ENCODE measurements at regions not wholly inside any gene's neighbourhood (a gene's known extent, or its start where the extent isn't known, plus 50 kb on each side); places are given as distances from the start of the nearest gene placed in this dataset.

DNA sequence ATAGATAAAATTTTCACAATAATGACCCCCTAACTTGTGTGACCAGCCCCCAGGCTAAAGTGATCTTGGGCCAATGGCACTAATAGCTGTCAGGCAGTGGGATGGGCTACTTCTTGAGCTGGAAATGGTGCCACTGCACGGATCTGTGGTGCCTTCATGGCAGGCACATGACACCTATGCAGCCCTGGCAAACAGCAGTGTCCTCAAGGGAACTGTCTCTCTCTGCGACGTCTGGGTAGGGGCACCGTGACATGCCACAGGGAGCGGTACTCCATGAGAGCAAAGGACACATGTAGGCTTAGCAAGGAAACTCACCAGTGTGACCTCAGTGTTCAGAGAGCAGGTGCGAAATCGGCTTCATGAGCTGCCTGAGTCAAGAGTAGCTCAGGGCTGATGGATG, 161.7 kb upstream of the TWIST2 start:
- Histone ChIP-seq H3K9ac (ENCODE audit: insufficient read length, low read depth) (no peak overlapping the region), H3K36me3 (ENCODE audit: insufficient read depth, insufficient read length, low read length) (no peaks in the 10 kb centered on the region), H3K9me3 (ENCODE audit: insufficient read depth, low read length) (no peaks in the 10 kb centered on the region), H3K4me1 (ENCODE audit: insufficient read depth, insufficient read length) (no peaks in the 10 kb centered on the region), H3K27me3 (ENCODE audit: insufficient read depth, insufficient read length) (no peaks in the 10 kb centered on the region), H3K4me3 (ENCODE audit: insufficient read length, low read depth) (no peak overlapping the region)
- DNase-seq (ENCODE audit: low read depth, low spot score) = no peak
- TF ChIP-seq YY1 (IDR thresholded peaks at IDR 0.05; ENCODE audit: insufficient read depth, insufficient read length) = no peak
- TF ChIP-seq SUZ12 (IDR thresholded peaks at IDR 0.05; ENCODE audit: extremely low read depth, insufficient read depth, insufficient read length) = no peak
- TF ChIP-seq ZNF274 (IDR thresholded peaks at IDR 0.05; ENCODE audit: low read depth, low read length) = no peak

DNA sequence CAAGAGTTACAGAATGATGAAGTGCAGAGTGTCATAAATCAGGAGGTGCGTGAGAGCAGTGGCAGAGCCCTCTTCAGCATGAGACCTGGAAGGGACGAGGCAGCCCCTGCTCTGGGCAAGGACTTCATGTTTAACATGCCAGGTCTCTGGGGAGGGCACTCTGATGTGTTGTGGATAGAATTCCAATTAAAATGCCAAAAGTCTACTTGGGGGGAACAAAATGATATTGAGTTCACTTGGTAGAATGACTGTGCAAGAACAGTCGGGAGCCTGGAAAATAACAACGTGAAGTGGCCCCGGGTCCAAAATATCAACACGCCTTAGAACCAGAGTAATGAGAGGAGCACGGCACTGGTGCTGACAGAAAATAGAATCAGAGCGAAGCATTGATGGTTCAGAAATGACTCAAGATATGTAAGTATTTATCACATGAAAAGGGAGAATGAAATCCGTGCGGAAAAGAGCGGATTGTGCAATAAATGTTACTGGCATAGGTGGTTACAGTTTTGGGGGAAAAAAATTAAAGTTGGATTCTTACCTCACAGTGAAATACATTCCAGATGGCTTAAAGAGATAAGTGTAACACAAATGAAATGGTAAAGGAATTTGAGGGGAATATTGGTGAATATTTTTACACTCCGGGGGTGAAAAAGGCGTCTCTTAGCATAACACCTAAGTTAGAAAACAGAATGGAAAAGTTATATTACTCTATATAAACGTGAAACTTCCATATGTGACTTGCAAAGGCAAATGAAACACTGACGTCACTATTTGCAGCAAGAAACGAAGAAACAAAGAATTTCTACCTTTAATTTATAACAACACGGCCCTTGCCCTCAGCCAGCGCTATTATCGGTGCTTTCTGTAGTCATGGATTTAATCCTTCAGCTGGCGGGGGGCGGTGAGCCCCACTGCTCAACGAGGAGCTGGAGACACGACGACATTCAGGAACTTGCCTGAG, 159.4 kb upstream of the TWIST2 start:
- Histone ChIP-seq H3K36me3 (ENCODE audit: insufficient read depth, insufficient read length, low read length) (no peaks in the 10 kb centered on the region), H3K27me3 (ENCODE audit: insufficient read depth, insufficient read length) (no peaks in the 10 kb centered on the region), H3K4me3 (ENCODE audit: insufficient read length, low read depth) (no peak overlapping the region), H3K4me1 (ENCODE audit: insufficient read depth, insufficient read length) (no peaks in the 10 kb centered on the region), H3K9ac (ENCODE audit: insufficient read length, low read depth) (no peak overlapping the region), H3K9me3 (ENCODE audit: insufficient read depth, low read length) (no peaks in the 10 kb centered on the region)
- DNase-seq (ENCODE audit: low read depth, low spot score) = no peak
- no peak for TF ChIP-seq SUZ12 (IDR thresholded peaks at IDR 0.05; ENCODE audit: extremely low read depth, insufficient read depth, insufficient read length)
- no peak for TF ChIP-seq YY1 (IDR thresholded peaks at IDR 0.05; ENCODE audit: insufficient read depth, insufficient read length)
- TF ChIP-seq ZNF274 (IDR thresholded peaks at IDR 0.05; ENCODE audit: low read depth, low read length) = no peak

DNA sequence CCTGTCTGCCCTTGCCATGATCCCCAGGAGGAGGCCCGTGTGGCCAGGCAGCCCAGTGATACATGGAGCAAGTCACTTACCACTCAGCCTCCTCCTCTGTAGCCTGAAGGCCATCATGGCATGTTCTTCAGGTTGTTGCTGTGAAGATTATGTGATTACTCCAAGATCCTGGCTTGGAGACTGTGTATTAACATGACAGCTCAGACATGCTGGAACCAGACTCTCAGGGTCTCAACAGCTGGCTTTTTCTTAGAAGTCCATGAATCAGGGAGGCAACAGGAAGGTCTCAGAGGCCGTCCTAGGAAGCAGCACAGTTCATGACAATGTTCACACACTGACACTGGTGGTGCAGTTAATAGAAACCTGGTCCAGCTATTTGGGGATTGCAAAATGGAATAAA, 158.6 kb upstream of the TWIST2 start:
- Histone ChIP-seq H3K27me3 (ENCODE audit: insufficient read depth, insufficient read length) (no peaks in the 10 kb centered on the region), H3K9me3 (ENCODE audit: insufficient read depth, low read length) (no peaks in the 10 kb centered on the region), H3K36me3 (ENCODE audit: insufficient read depth, insufficient read length, low read length) (no peaks in the 10 kb centered on the region), H3K9ac (ENCODE audit: insufficient read length, low read depth) (no peak overlapping the region), H3K4me1 (ENCODE audit: insufficient read depth, insufficient read length) (no peaks in the 10 kb centered on the region), H3K4me3 (ENCODE audit: insufficient read length, low read depth) (no peak overlapping the region)
- no peak for TF ChIP-seq ZNF274 (IDR thresholded peaks at IDR 0.05; ENCODE audit: low read depth, low read length)
- TF ChIP-seq YY1 (IDR thresholded peaks at IDR 0.05; ENCODE audit: insufficient read depth, insufficient read length) = no peak
- TF ChIP-seq SUZ12 (IDR thresholded peaks at IDR 0.05; ENCODE audit: extremely low read depth, insufficient read depth, insufficient read length) = no peak
- no peak for DNase-seq (ENCODE audit: low read depth, low spot score)

DNA sequence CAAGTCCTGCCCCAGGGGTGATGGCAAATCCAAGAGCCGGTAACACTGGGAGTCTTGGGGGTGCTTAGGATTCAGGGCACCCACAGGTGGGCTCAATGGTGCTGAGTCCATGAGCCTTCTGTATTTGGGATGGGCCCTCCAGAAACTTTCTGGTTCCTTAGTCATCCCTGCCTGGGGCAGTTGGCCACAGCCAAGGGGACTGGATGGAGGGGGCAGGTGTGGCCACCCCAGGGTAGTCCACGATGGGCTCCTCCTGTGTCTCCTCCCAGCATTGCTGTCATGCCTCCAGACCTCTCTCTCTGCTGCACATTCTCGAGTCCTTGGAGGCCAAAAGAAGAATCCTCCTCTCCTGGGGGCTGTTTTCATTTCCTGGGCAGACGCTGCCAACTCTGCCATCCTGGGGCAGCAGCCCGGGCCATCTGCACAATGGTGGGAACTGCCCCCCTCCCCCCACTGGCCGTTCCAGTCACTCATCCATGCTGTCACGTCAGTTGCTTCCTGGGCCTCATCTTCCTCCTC, 158.0 kb upstream of the TWIST2 start:
- no peaks in the 10 kb centered on the region for H3K9me3 ChIP-seq (ENCODE audit: insufficient read depth, low read length)
- no peaks in the 10 kb centered on the region for H3K27me3 ChIP-seq (ENCODE audit: insufficient read depth, insufficient read length)
- H3K4me3 ChIP-seq (ENCODE audit: insufficient read length, low read depth) = no peak overlapping the region
- TF ChIP-seq SUZ12 (IDR thresholded peaks at IDR 0.05; ENCODE audit: extremely low read depth, insufficient read depth, insufficient read length) (no peak), ZNF274 (IDR thresholded peaks at IDR 0.05; ENCODE audit: low read depth, low read length) (no peak), YY1 (IDR thresholded peaks at IDR 0.05; ENCODE audit: insufficient read depth, insufficient read length) (no peak)
- no peaks in the 10 kb centered on the region for H3K36me3 ChIP-seq (ENCODE audit: insufficient read depth, insufficient read length, low read length)
- no peak overlapping the region for H3K9ac ChIP-seq (ENCODE audit: insufficient read length, low read depth)
- no peaks in the 10 kb centered on the region for H3K4me1 ChIP-seq (ENCODE audit: insufficient read depth, insufficient read length)
- DNase-seq (ENCODE audit: low read depth, low spot score) = no peak

DNA sequence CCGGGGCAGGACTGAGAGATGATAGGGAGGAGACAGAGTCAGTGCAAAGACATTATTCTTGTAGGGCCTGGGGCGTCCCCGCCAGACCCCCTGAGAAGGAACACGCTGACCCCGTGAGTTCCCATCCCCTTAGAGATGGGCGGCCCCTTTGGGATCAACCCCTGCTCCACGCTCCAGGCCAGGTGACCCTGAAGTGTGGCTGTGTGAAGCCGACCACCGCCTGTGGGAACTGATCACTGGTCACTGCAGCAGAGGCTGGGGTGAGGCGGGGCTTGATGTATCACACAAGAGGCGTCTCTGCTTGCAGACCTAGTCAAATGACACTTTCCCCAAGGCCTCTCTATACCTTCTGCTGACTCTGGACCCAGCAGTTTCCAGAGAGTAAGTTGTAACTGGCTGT, 157.4 kb upstream of the TWIST2 start:
- no peak for DNase-seq (ENCODE audit: low read depth, low spot score)
- Histone ChIP-seq H3K9me3 (ENCODE audit: insufficient read depth, low read length) (no peaks in the 10 kb centered on the region), H3K4me3 (ENCODE audit: insufficient read length, low read depth) (no peak overlapping the region), H3K36me3 (ENCODE audit: insufficient read depth, insufficient read length, low read length) (no peaks in the 10 kb centered on the region), H3K9ac (ENCODE audit: insufficient read length, low read depth) (no peak overlapping the region), H3K27me3 (ENCODE audit: insufficient read depth, insufficient read length) (no peaks in the 10 kb centered on the region), H3K4me1 (ENCODE audit: insufficient read depth, insufficient read length) (no peaks in the 10 kb centered on the region)
- TF ChIP-seq ZNF274 (IDR thresholded peaks at IDR 0.05; ENCODE audit: low read depth, low read length) = no peak
- no peak for TF ChIP-seq YY1 (IDR thresholded peaks at IDR 0.05; ENCODE audit: insufficient read depth, insufficient read length)
- no peak for TF ChIP-seq SUZ12 (IDR thresholded peaks at IDR 0.05; ENCODE audit: extremely low read depth, insufficient read depth, insufficient read length)

DNA sequence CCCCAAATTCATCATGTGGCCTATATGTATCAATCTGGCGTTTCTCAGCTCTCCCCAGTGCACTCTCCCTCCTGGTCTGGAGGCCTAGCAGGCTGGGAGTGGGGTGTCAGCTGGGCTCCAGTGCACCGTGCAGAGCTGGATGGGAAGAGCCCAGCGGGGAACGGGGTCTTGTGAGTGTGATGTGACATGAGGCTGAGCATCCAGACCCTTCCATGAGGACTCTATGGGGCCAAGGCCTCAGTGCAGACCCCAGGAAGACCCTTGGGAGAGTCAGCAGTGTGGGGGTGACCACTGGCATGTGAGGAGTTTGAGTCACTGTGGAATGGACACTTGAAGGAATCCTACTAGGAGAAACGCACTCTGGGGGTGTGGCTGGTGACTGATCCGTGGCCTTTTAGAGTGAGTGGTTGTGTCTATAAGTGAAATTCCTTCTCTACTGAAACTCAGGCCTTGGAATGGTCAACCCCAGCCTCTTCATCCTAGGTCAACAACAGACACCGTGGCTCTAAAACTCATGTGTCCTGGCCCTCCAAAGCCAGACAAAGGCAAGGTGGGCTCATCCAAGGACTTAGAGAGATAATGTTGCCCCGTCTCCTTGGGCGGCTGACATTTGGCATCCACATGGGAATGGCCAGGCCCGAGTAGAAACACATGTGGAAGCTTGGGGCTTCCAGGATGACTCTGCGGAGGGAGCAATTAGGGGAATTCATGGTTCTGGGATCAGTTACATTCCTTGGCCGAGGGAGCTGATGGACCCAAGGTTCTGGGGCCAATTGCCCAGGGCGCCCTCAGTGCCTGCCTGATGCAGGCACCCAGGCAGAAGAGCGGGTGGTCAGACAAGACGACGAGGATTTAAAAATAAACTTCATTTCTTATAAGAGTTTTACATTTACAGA, 156.0 kb upstream of the TWIST2 start:
- Histone ChIP-seq H3K4me1 (ENCODE audit: insufficient read depth, insufficient read length) (no peaks in the 10 kb centered on the region), H3K36me3 (ENCODE audit: insufficient read depth, insufficient read length, low read length) (no peaks in the 10 kb centered on the region), H3K9ac (ENCODE audit: insufficient read length, low read depth) (no peak overlapping the region), H3K4me3 (ENCODE audit: insufficient read length, low read depth) (no peak overlapping the region), H3K9me3 (ENCODE audit: insufficient read depth, low read length) (no peaks in the 10 kb centered on the region), H3K27me3 (ENCODE audit: insufficient read depth, insufficient read length) (no peaks in the 10 kb centered on the region)
- no peak for DNase-seq (ENCODE audit: low read depth, low spot score)
- TF ChIP-seq YY1 (IDR thresholded peaks at IDR 0.05; ENCODE audit: insufficient read depth, insufficient read length) (no peak), ZNF274 (IDR thresholded peaks at IDR 0.05; ENCODE audit: low read depth, low read length) (no peak), SUZ12 (IDR thresholded peaks at IDR 0.05; ENCODE audit: extremely low read depth, insufficient read depth, insufficient read length) (no peak)

All from NT2/D1 (cell line).